ENCODE measurements at regions not wholly inside any gene's neighbourhood (a gene's known extent, or its start where the extent isn't known, plus 50 kb on each side); places are given as distances from the start of the nearest gene placed in this dataset.

DNA sequence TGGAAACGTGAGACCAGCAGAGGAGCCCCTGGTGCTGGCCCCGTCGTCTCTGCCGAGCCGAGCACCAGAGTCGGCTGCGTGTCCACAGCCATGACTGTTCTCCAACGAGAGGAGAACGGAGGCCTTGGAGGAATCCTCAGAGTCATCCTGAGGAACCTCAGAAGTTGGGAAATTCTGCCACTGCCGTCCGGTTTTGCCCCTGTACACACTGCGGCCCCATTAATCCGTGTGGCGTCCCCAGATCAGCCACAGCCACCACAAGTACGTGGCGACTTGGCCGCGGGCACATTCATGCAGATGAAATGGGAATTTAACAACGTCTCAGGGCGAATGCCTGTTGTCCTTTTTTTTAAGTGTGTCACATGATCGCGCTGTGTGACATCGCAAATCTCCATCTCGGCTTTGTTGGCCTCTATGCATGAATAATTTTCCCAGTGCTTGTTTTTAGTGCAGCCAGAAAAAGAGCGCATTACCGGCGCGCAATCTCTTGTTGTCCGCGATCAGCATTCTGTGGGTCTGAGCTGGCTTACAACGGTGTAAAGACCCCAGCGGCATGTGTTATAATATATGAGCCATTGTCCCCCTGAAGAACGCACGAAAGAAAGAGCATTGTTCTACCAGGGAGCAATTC lies 323.0 kb upstream of the IRX4 start:
- no peaks in the 10 kb centered on the region for H3K36me3 ChIP-seq
- no peak for DNase-seq (ENCODE audit: low spot score in 2 of 2)
- H3K27ac ChIP-seq = no peak overlapping the region
- H3K4me1 ChIP-seq = no peaks in the 10 kb centered on the region
- TF ChIP-seq, protein P1, sequence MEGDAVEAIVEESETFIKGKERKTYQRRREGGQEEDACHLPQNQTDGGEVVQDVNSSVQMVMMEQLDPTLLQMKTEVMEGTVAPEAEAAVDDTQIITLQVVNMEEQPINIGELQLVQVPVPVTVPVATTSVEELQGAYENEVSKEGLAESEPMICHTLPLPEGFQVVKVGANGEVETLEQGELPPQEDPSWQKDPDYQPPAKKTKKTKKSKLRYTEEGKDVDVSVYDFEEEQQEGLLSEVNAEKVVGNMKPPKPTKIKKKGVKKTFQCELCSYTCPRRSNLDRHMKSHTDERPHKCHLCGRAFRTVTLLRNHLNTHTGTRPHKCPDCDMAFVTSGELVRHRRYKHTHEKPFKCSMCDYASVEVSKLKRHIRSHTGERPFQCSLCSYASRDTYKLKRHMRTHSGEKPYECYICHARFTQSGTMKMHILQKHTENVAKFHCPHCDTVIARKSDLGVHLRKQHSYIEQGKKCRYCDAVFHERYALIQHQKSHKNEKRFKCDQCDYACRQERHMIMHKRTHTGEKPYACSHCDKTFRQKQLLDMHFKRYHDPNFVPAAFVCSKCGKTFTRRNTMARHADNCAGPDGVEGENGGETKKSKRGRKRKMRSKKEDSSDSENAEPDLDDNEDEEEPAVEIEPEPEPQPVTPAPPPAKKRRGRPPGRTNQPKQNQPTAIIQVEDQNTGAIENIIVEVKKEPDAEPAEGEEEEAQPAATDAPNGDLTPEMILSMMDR (IDR thresholded peaks at IDR 0.05) = no peak
- TF ChIP-seq EP300 (IDR thresholded peaks at IDR 0.05) (no peak), POLR2A (IDR thresholded peaks at IDR 0.05) (no peak)
- peaks cover 0 to 6% (median 0%) of the 10 kb centered on the region in 4 donors for H3K9me3 ChIP-seq
- WGBS, 2 donors = 82 to 83% methylated on average over 34 of the region's 34 CpGs
- no peak overlapping the region for H3K4me3 ChIP-seq
- no peaks in the 10 kb centered on the region for H3K27me3 ChIP-seq

GRCh38 chr5:2205185-2205585 lies 322.5 kb upstream of the IRX4 start:
- H3K4me3 ChIP-seq = no peak overlapping the region
- TF ChIP-seq POLR2A (IDR thresholded peaks at IDR 0.05) = no peak
- TF ChIP-seq EP300 (IDR thresholded peaks at IDR 0.05) = no peak
- TF ChIP-seq, protein P1 (IDR thresholded peaks at IDR 0.05) = no peak
- no peak for DNase-seq (ENCODE audit: low spot score in 2 of 2)
- H3K9me3 ChIP-seq = peaks cover 0 to 6% (median 0%) of the 10 kb centered on the region in 4 donors
- no peaks in the 10 kb centered on the region for H3K27me3 ChIP-seq
- WGBS, 2 donors = 94 to 95% methylated on average over 14 of the region's 14 CpGs
- no peak overlapping the region for H3K27ac ChIP-seq
- no peaks in the 10 kb centered on the region for H3K36me3 ChIP-seq
- H3K4me1 ChIP-seq = no peaks in the 10 kb centered on the region

DNA sequence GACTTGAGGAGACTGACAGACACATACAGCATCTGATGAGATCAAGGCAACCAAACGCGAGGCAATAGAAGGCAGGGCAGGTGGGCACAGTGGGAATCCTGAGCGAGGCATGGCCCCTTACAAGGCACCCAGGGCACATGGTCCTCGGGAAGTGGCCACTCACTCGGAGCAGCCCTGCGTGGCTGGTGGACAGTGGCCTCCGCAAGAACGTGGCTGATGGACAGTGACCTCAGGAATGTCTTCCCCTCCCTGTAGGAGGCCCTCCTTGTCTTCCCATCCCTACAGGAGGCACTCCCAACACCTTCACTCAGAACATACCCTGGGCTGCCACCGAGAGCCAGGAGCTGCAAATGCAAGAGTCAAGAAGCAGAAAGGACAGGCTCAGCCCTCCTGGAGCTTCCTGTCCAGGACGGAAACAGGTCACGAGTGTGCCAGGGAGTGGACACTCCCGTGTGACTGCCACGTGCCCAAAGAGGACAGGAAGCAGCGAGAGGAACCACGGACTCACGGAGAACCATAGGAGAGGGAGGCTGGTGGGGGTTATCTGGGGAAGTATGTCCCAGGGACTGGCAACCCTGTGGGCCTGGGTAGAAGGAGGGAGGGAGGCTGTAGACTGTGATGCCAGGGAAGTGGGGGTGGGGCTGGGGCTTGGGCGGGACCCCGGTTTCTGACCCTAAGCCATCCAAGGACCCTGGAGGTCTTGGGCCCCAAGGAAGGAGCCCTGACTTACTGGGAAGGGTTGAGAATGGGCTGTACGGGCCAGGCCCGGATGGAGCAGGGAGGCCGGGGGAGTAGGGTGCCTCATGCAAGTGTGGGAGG lies 321.9 kb upstream of the IRX4 start:
- H3K9me3 ChIP-seq = peaks cover 0 to 6% (median 0%) of the 10 kb centered on the region in 4 donors
- peak in 1 of 2 donors; percentile 1 for DNase-seq (ENCODE audit: low spot score in 2 of 2)
- H3K27ac ChIP-seq = no peak overlapping the region
- no peaks in the 10 kb centered on the region for H3K4me1 ChIP-seq
- no peaks in the 10 kb centered on the region for H3K27me3 ChIP-seq
- no peaks in the 10 kb centered on the region for H3K36me3 ChIP-seq
- no peak for TF ChIP-seq EP300 (IDR thresholded peaks at IDR 0.05)
- TF ChIP-seq, protein P1 (IDR thresholded peaks at IDR 0.05) = no peak
- TF ChIP-seq POLR2A (IDR thresholded peaks at IDR 0.05) = no peak
- WGBS, 2 donors = 89 to 92% methylated on average over 16 to 21 of the region's 21 CpGs
- H3K4me3 ChIP-seq = no peak overlapping the region

DNA sequence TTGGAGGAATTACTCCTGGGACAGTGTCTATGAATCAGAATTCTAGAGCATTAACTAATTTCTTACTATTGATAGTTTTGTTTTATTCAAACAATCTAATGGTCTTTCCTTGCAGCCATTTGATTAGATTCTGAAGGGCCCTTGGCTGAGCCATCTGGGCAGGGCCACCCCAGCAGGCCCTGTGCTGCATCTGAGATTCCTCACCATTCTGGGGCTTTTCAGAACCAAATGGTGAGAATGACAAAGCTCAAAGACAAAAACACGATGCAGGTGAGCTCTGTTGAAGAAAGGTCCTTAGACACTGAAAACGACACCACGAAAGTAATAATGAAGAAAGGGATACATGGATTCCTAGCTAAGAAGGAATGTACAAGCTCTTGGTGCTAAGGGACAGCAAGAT lies 321.0 kb upstream of the IRX4 start:
- 62 to 67% methylated on average over 3 of the region's 3 CpGs for WGBS, 2 donors
- H3K36me3 ChIP-seq = no peaks in the 10 kb centered on the region
- no peaks in the 10 kb centered on the region for H3K27me3 ChIP-seq
- H3K27ac ChIP-seq = no peak overlapping the region
- no peak for DNase-seq (ENCODE audit: low spot score in 2 of 2)
- no peaks in the 10 kb centered on the region for H3K4me1 ChIP-seq
- TF ChIP-seq POLR2A (IDR thresholded peaks at IDR 0.05) (no peak), EP300 (IDR thresholded peaks at IDR 0.05) (no peak)
- TF ChIP-seq, protein P1 (IDR thresholded peaks at IDR 0.05) = no peak
- H3K9me3 ChIP-seq = peaks cover 0 to 6% (median 0%) of the 10 kb centered on the region in 4 donors
- H3K4me3 ChIP-seq = no peak overlapping the region

DNA sequence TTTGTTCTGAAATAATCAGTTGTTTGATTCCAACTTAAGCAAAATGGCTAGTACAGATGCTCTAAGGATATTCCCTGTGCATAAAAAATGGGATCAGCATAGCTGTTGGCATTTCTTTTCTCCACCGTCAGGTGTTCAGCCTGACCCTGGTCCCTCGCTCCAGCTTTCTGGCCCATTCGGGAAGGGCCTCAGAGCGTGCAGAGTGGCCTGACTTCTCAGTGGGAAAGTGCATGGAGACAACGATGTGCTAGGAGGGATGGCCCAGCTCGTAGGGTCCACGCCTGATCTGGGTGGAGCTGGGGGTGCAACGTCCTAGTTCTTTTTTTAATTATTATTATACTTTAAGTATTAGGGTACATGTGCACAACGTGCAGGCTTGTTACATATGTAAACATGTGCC lies 319.1 kb upstream of the IRX4 start:
- H3K4me3 ChIP-seq = no peak overlapping the region
- H3K4me1 ChIP-seq = no peaks in the 10 kb centered on the region
- H3K36me3 ChIP-seq = no peaks in the 10 kb centered on the region
- no peak overlapping the region for H3K27ac ChIP-seq
- 91 to 93% methylated on average over 9 of the region's 9 CpGs for WGBS, 2 donors
- peaks cover 0 to 3% (median 0%) of the 10 kb centered on the region in 4 donors for H3K9me3 ChIP-seq
- peaks cover 0 to 4% of the 10 kb centered on the region in 2 donors for H3K27me3 ChIP-seq
- DNase-seq (ENCODE audit: low spot score in 2 of 2) = no peak
- TF ChIP-seq EP300 (IDR thresholded peaks at IDR 0.05) = no peak
- TF ChIP-seq, protein P1 (IDR thresholded peaks at IDR 0.05) = no peak
- no peak for TF ChIP-seq POLR2A (IDR thresholded peaks at IDR 0.05)
